KOPT-K1 (cell line): ENCODE measurements at regions not wholly inside any gene's neighbourhood (a gene's known extent, or its start where the extent isn't known, plus 50 kb on each side); places are given as distances from the start of the nearest gene placed in this dataset.

ENCODE experiments used
- H3K27ac ChIP-seq: fragments of 200-600 bp; sonication (generic); 2 replicates; pipeline ENCODE4 v1.5.1; 2016; ENCODE audit warnings: antibody characterized with exemption, mild to moderate bottlenecking, low read depth, low read length; ENCODE audit not compliant: poor library complexity, severe bottlenecking
- H3K36me3 ChIP-seq: fragments of 200-600 bp; sonication (generic); 2 replicates; pipeline ENCODE4 v1.5.1; 2017; ENCODE audit warnings: antibody characterized with exemption, mild to moderate bottlenecking, low read length, moderate library complexity; ENCODE audit not compliant: insufficient read depth
- H3K9me3 ChIP-seq: fragments of 200-600 bp; sonication (generic); 2 replicates; pipeline ENCODE4 v1.5.1; 2017; ENCODE audit warnings: antibody characterized with exemption, low read length, mild to moderate bottlenecking; ENCODE audit not compliant: insufficient read depth, poor library complexity, severe bottlenecking

DNA sequence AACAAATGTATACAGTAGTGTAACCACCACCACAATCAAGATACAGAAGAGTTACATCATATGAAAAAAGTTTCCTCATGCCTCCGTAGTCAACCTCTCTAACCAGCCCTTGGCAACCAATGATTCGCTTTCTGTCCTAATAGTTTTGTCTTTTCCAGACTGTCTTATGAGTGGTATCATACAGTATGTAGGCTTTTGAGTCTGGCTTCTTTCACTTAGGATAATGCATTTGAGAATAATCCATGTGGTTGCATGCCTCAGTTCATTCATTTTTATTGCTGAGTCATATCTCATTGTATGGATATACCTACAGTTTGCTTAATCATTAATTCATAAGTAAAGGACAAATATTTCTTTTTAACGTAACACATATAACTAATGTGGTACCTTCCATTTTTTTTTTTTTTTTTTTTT is 86.4 kb upstream of the RIPOR2 start:
- H3K36me3 ChIP-seq = peaks cover 17% of the 10 kb centered on the region; the same call in 1 of the 2 replicates
- H3K27ac ChIP-seq = no peak overlapping the region
- H3K9me3 ChIP-seq = no peaks in the 10 kb centered on the region

DNA sequence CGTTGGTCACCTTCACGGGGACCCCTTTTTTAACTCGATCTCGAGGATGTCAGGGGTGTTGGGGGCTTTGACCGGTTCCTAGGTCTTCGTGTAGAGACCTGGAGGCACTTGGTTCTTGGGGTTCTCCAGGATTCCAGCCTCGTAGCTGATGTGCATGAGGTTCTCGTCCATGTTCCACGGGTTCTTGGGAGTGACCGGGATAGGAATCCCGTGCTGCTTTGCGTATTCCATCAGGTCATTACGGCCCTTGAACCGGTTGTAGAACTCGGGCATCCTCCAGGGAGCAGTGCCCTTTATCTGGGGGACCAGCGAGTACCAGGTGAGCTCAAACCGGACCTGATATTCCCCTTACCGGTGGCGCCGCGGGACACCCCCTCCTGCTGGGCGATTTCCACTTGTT is 88.0 kb upstream of the RIPOR2 start:
- peaks cover 17% of the 10 kb centered on the region; the same call in 1 of the 2 replicates for H3K36me3 ChIP-seq
- H3K27ac ChIP-seq = no peak overlapping the region
- no peaks in the 10 kb centered on the region for H3K9me3 ChIP-seq

DNA sequence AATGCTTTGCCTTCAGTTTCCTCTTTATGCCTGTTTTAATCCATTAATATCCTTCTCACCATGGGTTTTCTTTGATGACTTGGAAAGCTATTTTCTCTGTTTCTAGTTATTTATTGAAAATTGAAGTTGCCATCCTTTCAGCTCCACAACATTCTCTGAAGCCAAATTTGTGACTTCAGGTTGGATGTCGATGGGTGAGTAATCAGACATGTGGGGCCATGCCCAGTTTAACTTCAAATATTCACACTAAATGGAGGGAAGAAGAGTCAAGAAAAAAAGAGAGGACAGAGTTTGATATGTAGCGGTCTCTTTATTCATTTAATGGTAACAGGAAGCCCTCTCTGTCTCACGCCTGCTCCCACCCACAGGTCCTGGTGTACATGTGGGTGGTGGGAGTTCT is 89.1 kb upstream of the RIPOR2 start:
- Histone ChIP-seq H3K36me3 (peaks cover 17% of the 10 kb centered on the region; the same call in 1 of the 2 replicates), H3K9me3 (no peaks in the 10 kb centered on the region), H3K27ac (peak overlapping the region; percentile 21)

DNA sequence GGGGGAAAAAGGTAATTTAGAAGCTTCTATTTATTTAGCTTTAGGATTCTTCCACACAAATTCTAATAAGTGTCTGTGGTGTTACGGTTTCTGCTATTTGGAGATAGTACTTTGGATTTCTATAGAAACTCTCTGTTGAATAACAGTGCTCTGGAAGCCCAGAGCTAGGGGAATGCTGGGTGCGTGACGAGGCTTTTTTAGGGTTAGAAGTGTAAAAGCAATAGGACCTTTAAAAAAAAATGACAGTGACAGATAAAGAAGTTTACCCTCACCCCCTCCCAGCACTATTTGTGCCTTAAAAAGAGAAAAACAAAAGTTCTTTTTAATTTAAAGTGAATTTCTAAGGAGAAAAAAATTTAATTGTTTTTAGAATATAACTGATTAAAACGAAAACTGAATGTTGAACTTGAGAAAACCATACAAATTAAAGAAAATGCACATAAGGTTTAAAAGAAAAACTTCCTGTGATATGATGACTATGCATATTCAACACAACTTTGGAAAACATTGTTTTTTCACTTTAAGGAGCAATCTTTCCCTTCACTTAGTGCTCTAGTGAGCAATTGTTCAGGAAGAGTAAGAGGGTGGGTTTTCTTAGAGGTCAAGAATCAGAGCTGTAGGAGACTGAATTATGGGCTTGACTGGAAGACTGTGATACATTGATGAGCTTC is 89.6 kb upstream of the RIPOR2 start:
- H3K9me3 ChIP-seq = no peaks in the 10 kb centered on the region
- peaks cover 17% of the 10 kb centered on the region; the same call in 1 of the 2 replicates for H3K36me3 ChIP-seq

DNA sequence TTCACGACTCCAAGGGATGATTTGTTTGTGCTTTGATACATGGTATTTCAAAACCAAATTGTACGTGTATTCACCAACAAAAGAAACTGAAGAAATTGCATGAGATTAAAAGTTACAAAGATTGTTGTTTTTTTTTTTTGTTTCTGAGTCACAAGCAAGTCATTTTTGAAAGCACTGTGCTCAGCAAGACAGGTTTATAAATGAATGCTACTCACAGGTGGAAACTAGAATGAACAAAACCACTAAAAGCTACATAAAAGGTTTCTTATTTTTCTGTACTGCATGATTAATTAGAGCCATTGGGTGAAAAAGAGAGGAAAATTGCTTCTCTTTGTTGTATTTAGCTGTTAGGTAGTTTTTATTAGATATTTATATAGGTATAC is 90.2 kb upstream of the RIPOR2 start:
- Histone ChIP-seq H3K9me3 (no peaks in the 10 kb centered on the region), H3K36me3 (peaks cover 21% of the 10 kb centered on the region; the same call in 1 of the 2 replicates), H3K27ac (peak overlapping the region; percentile 65)

More for the DNA sequence above, 89.6 kb upstream of the RIPOR2 start:
- peak overlapping the region; percentile 65 for H3K27ac ChIP-seq

DNA sequence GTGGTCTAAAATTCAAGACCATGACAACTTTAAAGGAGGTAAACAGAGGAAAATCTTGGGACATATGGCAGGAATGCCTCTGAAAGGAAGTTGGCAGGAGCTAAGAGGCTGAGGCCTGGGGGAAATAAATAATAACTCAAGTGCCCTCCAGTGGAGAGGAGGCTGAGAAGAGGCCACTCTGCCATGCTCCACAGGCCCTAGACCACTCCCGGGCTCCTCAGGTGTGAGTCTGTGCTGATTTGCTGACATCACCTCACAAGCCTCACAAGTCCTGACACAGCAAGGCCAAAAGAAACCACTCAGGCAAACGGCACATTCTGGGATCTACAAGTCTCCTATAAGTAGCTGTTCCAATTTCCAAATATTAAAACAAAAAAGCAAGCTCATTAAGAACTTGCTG is 91.0 kb upstream of the RIPOR2 start:
- H3K9me3 ChIP-seq = no peaks in the 10 kb centered on the region
- peaks cover 24% of the 10 kb centered on the region; the same call in 1 of the 2 replicates for H3K36me3 ChIP-seq
- peak overlapping the region; percentile 65 for H3K27ac ChIP-seq

DNA sequence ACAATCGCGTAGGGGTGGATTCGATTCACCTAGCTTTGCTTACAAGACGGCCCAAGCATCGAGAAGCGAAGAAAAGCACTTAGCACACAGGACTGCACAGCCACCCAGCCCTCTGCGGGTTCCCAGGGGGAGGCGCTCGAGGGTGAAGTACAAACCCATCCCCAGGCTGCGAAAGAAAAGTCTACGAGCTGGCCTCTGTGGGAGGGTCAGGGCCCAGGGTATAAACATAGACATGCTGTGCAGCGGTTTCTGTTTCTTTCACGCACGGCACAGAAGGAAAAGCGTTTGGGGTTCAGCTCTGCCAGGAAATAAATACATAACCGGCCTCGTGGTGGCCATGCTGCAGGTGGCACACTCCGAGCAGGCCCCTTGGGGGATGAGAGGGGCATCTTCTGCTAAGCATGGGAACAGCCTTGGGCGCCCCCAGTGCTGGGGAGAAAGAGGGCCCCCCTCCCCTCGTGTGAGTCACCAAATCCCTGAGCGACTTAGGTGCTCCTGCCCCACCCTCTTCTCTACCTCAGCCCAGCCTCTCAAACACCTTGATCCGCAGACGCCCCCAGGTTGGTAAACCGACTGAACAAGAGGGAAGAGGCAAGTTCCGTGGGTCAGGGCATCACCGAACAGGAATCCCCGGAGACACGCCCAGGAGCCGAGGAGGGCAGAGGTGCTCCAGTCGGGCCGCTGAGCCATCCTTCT is 91.6 kb upstream of the RIPOR2 start:
- peaks cover 24% of the 10 kb centered on the region; the same call in 1 of the 2 replicates for H3K36me3 ChIP-seq
- no peaks in the 10 kb centered on the region for H3K9me3 ChIP-seq
- peak overlapping the region; percentile 65 for H3K27ac ChIP-seq

DNA sequence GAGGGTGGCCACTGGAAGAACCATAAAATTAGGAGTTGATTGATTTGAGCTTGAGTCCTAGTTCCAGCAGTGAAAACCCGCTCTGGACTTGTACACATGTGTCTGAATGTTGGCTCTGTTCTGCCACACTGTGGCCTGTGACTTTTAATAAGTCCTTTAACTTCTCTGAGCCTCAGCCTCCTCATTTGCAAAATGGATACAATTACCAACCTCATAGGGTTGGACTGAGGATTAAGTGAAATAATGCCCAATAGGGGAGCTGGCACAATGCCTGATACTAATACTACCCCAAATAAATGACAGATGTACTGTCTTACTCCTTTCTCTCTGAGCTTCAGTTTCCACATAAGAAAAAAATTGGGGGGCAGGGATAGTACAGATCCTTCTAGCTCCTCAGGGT is 92.6 kb upstream of the RIPOR2 start:
- no peaks in the 10 kb centered on the region for H3K9me3 ChIP-seq
- peaks cover 20% of the 10 kb centered on the region; the same call in 1 of the 2 replicates for H3K36me3 ChIP-seq
- H3K27ac ChIP-seq = peak overlapping the region; percentile 65

DNA sequence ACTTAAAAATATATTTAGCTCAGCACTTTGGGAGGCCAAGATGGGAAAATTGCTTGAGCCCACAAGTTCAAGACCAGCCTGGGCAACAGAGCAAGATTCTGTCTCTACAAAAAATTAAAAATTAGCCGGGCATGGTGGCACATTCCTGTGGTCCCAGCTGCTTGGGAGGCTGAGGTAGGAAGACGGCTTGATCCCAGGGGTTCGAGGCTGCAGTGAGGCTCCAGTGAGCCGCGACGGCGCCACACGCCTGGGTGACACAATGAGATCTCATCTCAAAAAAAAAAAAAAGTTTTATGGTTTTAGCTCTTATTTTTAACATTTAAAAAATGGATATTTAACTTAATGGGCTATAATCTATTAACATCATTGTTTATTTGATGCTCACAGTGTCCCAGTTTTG is 97.2 kb upstream of the RIPOR2 start:
- Histone ChIP-seq H3K27ac (no peak overlapping the region), H3K9me3 (no peaks in the 10 kb centered on the region), H3K36me3 (peaks cover 7% of the 10 kb centered on the region; the same call in 1 of the 2 replicates)

DNA sequence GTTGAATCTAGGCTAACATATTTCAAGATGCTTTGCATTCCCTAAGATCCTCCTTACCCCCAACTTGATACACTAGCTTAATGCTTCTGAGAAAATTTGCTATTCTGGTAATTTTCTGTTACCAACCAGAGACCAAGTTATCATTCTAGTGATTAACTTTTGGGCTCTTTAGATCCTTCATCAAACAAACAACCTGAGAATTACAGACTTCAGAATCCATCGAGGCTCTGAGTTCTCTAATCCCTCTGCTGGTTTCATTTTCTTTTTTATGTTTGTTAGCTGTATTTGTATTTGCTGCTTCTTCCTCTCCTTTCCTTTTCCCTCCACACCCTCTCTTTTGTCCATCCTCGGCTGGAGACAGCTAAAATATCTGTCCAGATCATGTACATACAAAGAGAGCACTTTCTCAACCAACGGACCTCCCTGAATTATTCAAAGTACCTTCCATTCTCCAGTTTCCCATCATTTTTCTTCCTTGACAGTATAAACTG is 98.7 kb upstream of the RIPOR2 start:
- Histone ChIP-seq H3K27ac (peak overlapping the region; percentile 89), H3K36me3 (peaks cover 7% of the 10 kb centered on the region; the same call in 1 of the 2 replicates), H3K9me3 (no peaks in the 10 kb centered on the region)

DNA sequence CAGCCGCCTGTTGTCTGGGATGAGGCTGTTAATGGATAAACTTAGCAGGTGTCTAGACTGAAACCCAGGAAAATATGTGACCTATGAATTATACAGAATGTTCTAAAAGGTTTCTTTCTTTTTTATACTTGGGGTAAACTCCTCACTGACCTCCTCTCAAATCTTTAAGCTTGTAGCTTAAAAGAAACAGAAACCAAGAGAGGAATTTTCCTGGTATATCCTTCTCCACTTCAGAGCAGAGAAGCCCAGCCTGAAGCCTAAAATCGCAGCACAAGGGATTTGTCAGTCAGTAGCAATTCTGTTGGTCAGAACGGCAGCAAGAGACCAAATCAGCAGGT is 99.4 kb upstream of the RIPOR2 start:
- H3K27ac ChIP-seq = peak overlapping the region; percentile 89
- H3K9me3 ChIP-seq = no peaks in the 10 kb centered on the region
- H3K36me3 ChIP-seq = peaks cover 7% of the 10 kb centered on the region; the same call in 1 of the 2 replicates

DNA sequence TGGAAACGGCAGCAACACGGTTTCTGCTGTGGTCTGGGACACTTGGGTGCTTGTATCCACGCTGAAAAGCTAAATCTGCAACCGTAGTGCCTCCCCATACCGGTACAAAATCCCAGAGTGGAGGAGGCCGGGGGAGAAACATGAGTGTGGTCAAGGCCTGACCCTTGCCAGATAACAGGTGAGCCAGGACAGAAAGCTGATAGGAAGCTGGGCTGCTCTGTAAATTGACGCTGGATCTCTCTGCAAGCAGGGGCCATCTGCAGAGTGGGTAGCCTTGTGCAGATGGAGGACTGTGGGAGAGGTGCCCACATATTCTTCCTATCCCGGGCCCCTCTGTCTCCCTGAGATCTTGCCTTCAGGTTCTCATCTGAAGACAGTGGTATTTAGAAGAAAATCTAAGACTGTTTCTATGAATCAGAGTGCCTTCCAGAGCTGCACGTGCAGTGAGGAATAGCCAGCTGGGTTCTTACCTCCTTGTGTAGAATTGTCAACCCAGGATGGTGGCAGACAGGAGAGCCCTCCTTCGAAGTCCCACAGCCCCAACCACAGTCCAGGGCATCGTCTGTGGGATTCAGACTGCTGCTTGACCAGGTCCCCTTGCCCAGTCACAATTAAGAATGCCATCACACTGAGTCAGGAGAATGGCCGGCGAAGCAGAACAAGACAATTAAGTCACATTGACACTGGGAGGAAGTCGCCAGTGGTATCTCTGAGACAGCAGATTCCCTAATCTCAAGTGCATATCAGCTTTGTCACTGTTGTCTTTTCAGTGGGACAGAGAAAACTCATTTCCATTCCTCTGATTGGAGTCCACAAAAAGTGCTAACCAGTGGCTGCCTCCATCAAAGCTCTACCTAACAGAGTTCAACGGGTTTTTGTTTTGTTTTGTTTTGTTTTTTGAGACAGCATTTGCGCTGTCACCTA is 100.0 kb upstream of the RIPOR2 start:
- no peaks in the 10 kb centered on the region for H3K9me3 ChIP-seq
- H3K36me3 ChIP-seq = peaks cover 4% of the 10 kb centered on the region; the same call in 1 of the 2 replicates
- peak overlapping the region; percentile 89 for H3K27ac ChIP-seq

DNA sequence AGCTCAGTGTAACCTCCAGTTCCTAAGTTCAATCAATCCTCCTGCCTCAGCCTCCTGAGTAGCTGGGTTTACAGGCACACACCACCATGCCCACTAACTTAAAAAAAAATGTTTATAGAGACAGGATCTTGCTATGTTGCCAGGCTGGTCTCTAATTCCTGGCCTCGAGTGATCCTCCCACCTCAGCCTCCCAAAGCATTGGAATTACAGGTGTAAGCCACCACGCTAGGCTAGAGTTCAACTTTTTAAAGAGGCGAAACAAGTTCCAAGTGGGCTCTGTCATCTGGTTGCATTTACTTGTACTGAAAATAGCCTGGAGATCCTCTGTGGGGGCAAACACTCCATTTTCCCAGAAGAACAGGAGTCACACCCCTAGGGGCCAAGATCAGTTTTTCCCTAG is 100.7 kb upstream of the RIPOR2 start:
- no peaks in the 10 kb centered on the region for H3K9me3 ChIP-seq
- H3K36me3 ChIP-seq = no peaks in the 10 kb centered on the region
- H3K27ac ChIP-seq = peak overlapping the region; percentile 89

DNA sequence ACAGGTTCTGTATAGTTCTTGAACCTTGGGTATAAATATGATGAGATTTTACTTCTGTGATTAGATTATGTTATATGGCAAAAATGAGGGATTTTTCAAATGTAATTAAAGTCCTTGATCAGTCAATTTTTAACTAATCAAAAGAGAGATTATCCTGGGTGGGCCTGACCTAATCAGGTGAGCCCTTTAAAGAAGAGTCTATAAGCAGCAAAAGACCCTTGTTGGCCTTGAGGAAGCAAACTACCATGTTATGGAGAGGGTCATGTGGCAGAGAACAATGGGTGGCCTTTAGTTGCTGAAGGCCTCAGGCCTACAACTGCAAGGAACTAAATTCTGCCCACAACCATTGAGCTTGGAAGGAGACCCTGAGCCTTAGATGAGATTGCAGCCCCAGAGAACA is 102.5 kb upstream of the RIPOR2 start:
- Histone ChIP-seq H3K9me3 (no peaks in the 10 kb centered on the region), H3K36me3 (no peaks in the 10 kb centered on the region), H3K27ac (peak overlapping the region; percentile 94)

DNA sequence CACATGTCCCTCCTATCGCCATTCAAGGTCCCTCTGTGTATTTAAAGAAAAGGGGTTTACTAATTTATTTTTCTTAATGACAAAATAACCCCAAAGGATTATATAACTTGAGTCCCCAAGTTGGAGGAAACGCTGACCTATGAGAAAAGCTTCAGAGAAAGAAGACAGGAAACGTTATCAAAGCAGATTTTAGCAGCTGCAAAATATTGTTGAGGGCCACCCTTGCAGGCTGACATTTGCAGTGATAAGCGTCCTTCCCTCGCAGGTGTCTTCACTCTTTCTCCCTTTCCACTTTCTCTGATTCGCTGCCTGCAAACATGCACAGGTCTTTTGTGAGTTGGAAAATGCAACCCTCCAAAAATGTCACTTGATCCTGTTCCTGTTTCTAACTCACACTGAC is 103.2 kb upstream of the RIPOR2 start:
- peak overlapping the region; percentile 94 for H3K27ac ChIP-seq

More for the DNA sequence above, 103.2 kb upstream of the RIPOR2 start:
- Histone ChIP-seq H3K36me3 (no peaks in the 10 kb centered on the region), H3K9me3 (no peaks in the 10 kb centered on the region)
